ENCODE measurements at regions not wholly inside any gene's neighbourhood (a gene's known extent, or its start where the extent isn't known, plus 50 kb on each side); places are given as distances from the start of the nearest gene placed in this dataset.

GRCh38 chr1:56074007-56074651 is 505.2 kb downstream of the PLPP3 start:
- Histone ChIP-seq H3K4me1 (peaks cover 3 to 15% (median 7%) of the 10 kb centered on the region in 3 donors), H3K36me3 (no peaks in the 10 kb centered on the region), H3K27me3 (no peaks in the 10 kb centered on the region), H3K4me3 (no peak overlapping the region), H3K27ac (peak overlapping the region in 3 of 4 donors; percentile 70 to 83 (median 74)), H3K9me3 (no peaks in the 10 kb centered on the region)
- intact Hi-C loops (cut with DNase I): no loop called here
- no peak for DNase-seq
- 32 to 41% methylated on average over 6 of the region's 6 CpGs for WGBS, 2 donors
- TF ChIP-seq POLR2A (IDR thresholded peaks at IDR 0.05) (no peak), CTCF (IDR thresholded peaks at IDR 0.05) (no peak)

- no peak for TF ChIP-seq CTCF (IDR thresholded peaks at IDR 0.05)
- TF ChIP-seq POLR2A (IDR thresholded peaks at IDR 0.05): no peak
- WGBS, 2 donors: 61 to 74% methylated on average over 2 of the region's 2 CpGs
- no peak for DNase-seq
- H3K27ac ChIP-seq: peak overlapping the region in 3 of 4 donors; percentile 70 to 83 (median 74)
- H3K4me1 ChIP-seq: peaks cover 3 to 15% (median 7%) of the 10 kb centered on the region in 3 donors
- no peak overlapping the region for H3K4me3 ChIP-seq
- no peaks in the 10 kb centered on the region for H3K9me3 ChIP-seq
- intact Hi-C loops (cut with DNase I): no loop called here
- no peaks in the 10 kb centered on the region for H3K27me3 ChIP-seq
- no peaks in the 10 kb centered on the region for H3K36me3 ChIP-seq
These were observed 505.8 kb downstream of the PLPP3 start for GRCh38 chr1:56073614-56074006.

- Histone ChIP-seq H3K27me3 (no peaks in the 10 kb centered on the region), H3K4me1 (peaks cover 3 to 15% (median 7%) of the 10 kb centered on the region in 3 donors), H3K9me3 (no peaks in the 10 kb centered on the region), H3K4me3 (no peak overlapping the region), H3K27ac (peak overlapping the region in 3 of 4 donors; percentile 70 to 83 (median 74)), H3K36me3 (no peaks in the 10 kb centered on the region)
- intact Hi-C loops (cut with DNase I): no loop called here
- DNase-seq: no peak
- TF ChIP-seq CTCF (IDR thresholded peaks at IDR 0.05) (no peak), POLR2A (IDR thresholded peaks at IDR 0.05) (no peak)
- 61 to 79% methylated on average over 1 of the region's 1 CpG for WGBS, 2 donors
These were observed 506.2 kb downstream of the PLPP3 start for GRCh38 chr1:56073206-56073605.

GRCh38 chr1:56072310-56072709 is 507.1 kb downstream of the PLPP3 start:
- 75 to 100% methylated on average over 1 of the region's 1 CpG for WGBS, 2 donors
- intact Hi-C loops (cut with DNase I): no loop called here
- Histone ChIP-seq H3K27ac (peak overlapping the region in 3 of 4 donors; percentile 70 to 83 (median 74)), H3K4me1 (peaks cover 3 to 15% (median 7%) of the 10 kb centered on the region in 3 donors), H3K36me3 (no peaks in the 10 kb centered on the region), H3K27me3 (no peaks in the 10 kb centered on the region), H3K9me3 (no peaks in the 10 kb centered on the region), H3K4me3 (no peak overlapping the region)
- no peak for TF ChIP-seq CTCF (IDR thresholded peaks at IDR 0.05)
- no peak for TF ChIP-seq POLR2A (IDR thresholded peaks at IDR 0.05)
- DNase-seq: no peak

GRCh38 chr1:56071351-56071750 is 508.0 kb downstream of the PLPP3 start:
- H3K27me3 ChIP-seq: no peaks in the 10 kb centered on the region
- 89 to 94% methylated on average over 3 of the region's 3 CpGs for WGBS, 2 donors
- no peak overlapping the region for H3K4me3 ChIP-seq
- no peaks in the 10 kb centered on the region for H3K36me3 ChIP-seq
- TF ChIP-seq CTCF (IDR thresholded peaks at IDR 0.05): no peak
- no peak for TF ChIP-seq POLR2A (IDR thresholded peaks at IDR 0.05)
- no peak for DNase-seq
- H3K9me3 ChIP-seq: no peaks in the 10 kb centered on the region
- peaks cover 3 to 15% (median 7%) of the 10 kb centered on the region in 3 donors for H3K4me1 ChIP-seq
- intact Hi-C loops (cut with DNase I): no loop called here
- no peak overlapping the region for H3K27ac ChIP-seq
